ENCODE measurements at regions not wholly inside any gene's neighbourhood (a gene's known extent, or its start where the extent isn't known, plus 50 kb on each side); places are given as distances from the start of the nearest gene placed in this dataset.

DNA sequence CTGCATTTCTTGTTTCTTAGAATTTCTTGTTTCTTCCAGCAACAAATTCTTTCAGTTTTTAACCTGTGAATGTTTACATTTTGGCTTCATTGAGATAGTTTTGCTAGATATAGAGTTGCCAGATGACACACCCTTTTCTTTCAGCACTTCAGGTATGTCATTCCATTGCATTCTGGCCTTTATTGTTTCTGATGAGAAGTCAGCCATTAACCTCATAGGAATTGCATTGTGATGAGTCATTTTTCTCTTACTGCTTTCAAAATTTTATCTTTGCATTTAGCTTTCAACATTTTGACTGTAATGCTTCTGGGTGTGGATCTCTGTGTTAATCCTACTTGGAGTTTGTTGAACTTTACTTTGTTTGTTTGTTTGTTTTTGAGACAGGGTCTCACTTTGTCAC lies 440.3 kb upstream of the HS3ST5 start:
- H3K4me3 ChIP-seq (replicated peaks in 1 of 3; ENCODE audit: insufficient read depth in 1 of 3, low read depth in 1 of 3, low read length in 3 of 3): no peak overlapping the region
- no peaks in the 10 kb centered on the region for H3K36me3 ChIP-seq (ENCODE audit: control insufficient read depth in 2 of 2, extremely low read depth in 1 of 2, insufficient read depth in 2 of 2, low read length in 2 of 2)
- ChIA-PET POLR2A (no interaction called here), CTCF (no interaction called here)
- H3K9ac ChIP-seq (replicated peaks; ENCODE audit: extremely low read depth, insufficient read depth, low read length): no peak overlapping the region
- no peaks in the 10 kb centered on the region for H3K9me1 ChIP-seq (replicated peaks; ENCODE audit: control insufficient read depth, extremely low read depth, insufficient read depth, low read length)
- intact Hi-C loops (cut with micrococcal nuclease): no loop called here
- no peak overlapping the region for H2AFZ ChIP-seq (ENCODE audit: low read depth, low read length)
- no peaks in the 10 kb centered on the region for H3K4me1 ChIP-seq (ENCODE audit: control insufficient read depth, extremely low read depth, insufficient read depth, low read length)
- no peaks in the 10 kb centered on the region for H3K79me2 ChIP-seq (ENCODE audit: control insufficient read depth, insufficient read depth, low read length)
- no peak for TF ChIP-seq GATA2 (IDR thresholded peaks at IDR 0.05; ENCODE audit: insufficient read depth, insufficient read length, low read depth, low read length)
- TF ChIP-seq JUN (IDR thresholded peaks at IDR 0.05; ENCODE audit: borderline replicate concordance, insufficient read depth, insufficient read length, low read depth): no peak
- TF ChIP-seq MYC (IDR thresholded peaks at IDR 0.05; ENCODE audit: low read depth, low read length): no peak
- TF ChIP-seq POLR2A (IDR thresholded peaks at IDR 0.05; ENCODE audit: low read depth, low read length): no peak
- no peak for TF ChIP-seq POLR2AphosphoS5 (IDR thresholded peaks at IDR 0.05; ENCODE audit: insufficient read depth, low read depth, low read length)
- no peak for TF ChIP-seq EZH2 (IDR thresholded peaks at IDR 0.05; ENCODE audit: borderline replicate concordance, low read depth, low read length, severe bottlenecking)
- no peak for TF ChIP-seq FOS (IDR thresholded peaks at IDR 0.05; ENCODE audit: borderline replicate concordance, insufficient read depth, low read length)
- TF ChIP-seq, protein P1, sequence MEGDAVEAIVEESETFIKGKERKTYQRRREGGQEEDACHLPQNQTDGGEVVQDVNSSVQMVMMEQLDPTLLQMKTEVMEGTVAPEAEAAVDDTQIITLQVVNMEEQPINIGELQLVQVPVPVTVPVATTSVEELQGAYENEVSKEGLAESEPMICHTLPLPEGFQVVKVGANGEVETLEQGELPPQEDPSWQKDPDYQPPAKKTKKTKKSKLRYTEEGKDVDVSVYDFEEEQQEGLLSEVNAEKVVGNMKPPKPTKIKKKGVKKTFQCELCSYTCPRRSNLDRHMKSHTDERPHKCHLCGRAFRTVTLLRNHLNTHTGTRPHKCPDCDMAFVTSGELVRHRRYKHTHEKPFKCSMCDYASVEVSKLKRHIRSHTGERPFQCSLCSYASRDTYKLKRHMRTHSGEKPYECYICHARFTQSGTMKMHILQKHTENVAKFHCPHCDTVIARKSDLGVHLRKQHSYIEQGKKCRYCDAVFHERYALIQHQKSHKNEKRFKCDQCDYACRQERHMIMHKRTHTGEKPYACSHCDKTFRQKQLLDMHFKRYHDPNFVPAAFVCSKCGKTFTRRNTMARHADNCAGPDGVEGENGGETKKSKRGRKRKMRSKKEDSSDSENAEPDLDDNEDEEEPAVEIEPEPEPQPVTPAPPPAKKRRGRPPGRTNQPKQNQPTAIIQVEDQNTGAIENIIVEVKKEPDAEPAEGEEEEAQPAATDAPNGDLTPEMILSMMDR (IDR thresholded peaks at IDR 0.05; ENCODE audit: extremely low read depth in 1 of 2, insufficient read depth in 1 of 2, low read depth in 1 of 2, low read length in 2 of 2): no peak
- TF ChIP-seq, protein P2, sequence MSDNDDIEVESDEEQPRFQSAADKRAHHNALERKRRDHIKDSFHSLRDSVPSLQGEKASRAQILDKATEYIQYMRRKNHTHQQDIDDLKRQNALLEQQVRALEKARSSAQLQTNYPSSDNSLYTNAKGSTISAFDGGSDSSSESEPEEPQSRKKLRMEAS (IDR thresholded peaks at IDR 0.05; ENCODE audit: insufficient read depth, insufficient read length): no peak
- FAIRE-seq (no peak), DNase-seq (ENCODE audit: low read depth, low spot score) (no peak)
- no TSS peak for BruUV-seq (replicated peaks)
- no peak overlapping the region for H3K27ac ChIP-seq (ENCODE audit: insufficient read depth, low read depth, low read length)
- H3K9me3 ChIP-seq (replicated peaks; ENCODE audit: control insufficient read depth, insufficient read depth, low read length): peaks cover 6% of the 10 kb centered on the region
- H4K20me1 ChIP-seq (replicated peaks; ENCODE audit: control insufficient read depth, extremely low read depth, insufficient read depth, low read length): no peaks in the 10 kb centered on the region
- dilution Hi-C loops (cut with MboI; ENCODE audit: extremely low pct_ligation_motif_present, low sequenced_read_pairs): no loop called here
- no peaks in the 10 kb centered on the region for H3K27me3 ChIP-seq (ENCODE audit: control insufficient read depth in 2 of 2, insufficient read depth in 2 of 2, low read length in 2 of 2)
- no peak overlapping the region for H3K4me2 ChIP-seq (ENCODE audit: insufficient read depth, low read length)
